ENCODE measurements at regions not wholly inside any gene's neighbourhood (a gene's known extent, or its start where the extent isn't known, plus 50 kb on each side); places are given as distances from the start of the nearest gene placed in this dataset.
"Not testable (repeated sequence)": the region's sequence is repeated elsewhere in the genome, so short reads cannot be mapped to it uniquely, and the experiment has no call there.

DNA sequence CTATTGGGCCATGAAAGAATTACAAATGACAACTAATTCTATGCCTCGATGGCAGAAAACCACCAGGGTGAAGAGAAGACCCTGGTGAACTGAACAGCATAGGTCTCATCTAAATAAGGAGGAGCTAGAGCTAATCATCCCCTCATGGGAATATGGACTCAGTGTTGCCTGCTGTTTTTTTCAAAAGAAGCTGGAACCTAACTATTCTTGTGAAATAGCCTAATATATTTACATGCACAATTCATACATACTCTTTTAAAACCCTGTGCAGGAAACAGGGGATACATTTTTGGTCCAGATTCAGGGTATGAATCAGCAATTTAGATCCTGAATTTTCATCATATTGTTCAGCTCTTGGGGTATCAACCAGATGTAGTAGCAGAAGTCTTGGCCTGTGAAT lies 560.6 kb downstream of the TOX3 start:
- peaks cover 3% of the 10 kb centered on the region for H3K27me3 ChIP-seq (ENCODE audit: insufficient read depth, low read length)
- no peaks in the 10 kb centered on the region for H3K36me3 ChIP-seq (ENCODE audit: insufficient read depth, low read length)
- H3K4me3 ChIP-seq (ENCODE audit: low read length) = no peak overlapping the region
- H3K4me1 ChIP-seq (ENCODE audit: insufficient read depth, low read length) = no peaks in the 10 kb centered on the region
- no peak overlapping the region for H2AFZ ChIP-seq (ENCODE audit: low read depth, low read length)
- H3K9me3 ChIP-seq (ENCODE audit: low read length) = no peaks in the 10 kb centered on the region

DNA sequence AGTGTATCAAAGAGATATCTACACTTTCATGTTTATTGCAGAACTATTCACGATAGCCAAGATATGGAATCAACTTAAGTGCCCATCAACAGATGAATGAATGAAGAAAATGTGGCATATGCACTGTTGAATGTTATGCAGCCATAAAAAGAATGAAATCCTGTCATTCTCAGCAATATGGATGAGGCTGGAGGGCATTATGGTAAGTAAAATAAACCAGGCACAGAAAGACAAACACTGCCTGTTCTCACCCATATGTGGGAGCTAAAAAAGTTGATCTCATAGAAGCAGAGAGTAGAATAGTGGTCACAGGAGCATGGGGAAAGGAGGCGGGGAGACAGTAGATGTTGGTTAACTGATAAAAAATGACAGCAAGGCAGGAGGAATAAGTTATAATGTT lies 561.8 kb downstream of the TOX3 start:
- Histone ChIP-seq H3K4me3 (ENCODE audit: low read length) (no peak overlapping the region), H3K4me1 (ENCODE audit: insufficient read depth, low read length) (no peaks in the 10 kb centered on the region), H2AFZ (ENCODE audit: low read depth, low read length) (no peak overlapping the region), H3K36me3 (ENCODE audit: insufficient read depth, low read length) (no peaks in the 10 kb centered on the region), H3K27me3 (ENCODE audit: insufficient read depth, low read length) (peaks cover 3% of the 10 kb centered on the region), H3K9me3 (ENCODE audit: low read length) (no peaks in the 10 kb centered on the region)

DNA sequence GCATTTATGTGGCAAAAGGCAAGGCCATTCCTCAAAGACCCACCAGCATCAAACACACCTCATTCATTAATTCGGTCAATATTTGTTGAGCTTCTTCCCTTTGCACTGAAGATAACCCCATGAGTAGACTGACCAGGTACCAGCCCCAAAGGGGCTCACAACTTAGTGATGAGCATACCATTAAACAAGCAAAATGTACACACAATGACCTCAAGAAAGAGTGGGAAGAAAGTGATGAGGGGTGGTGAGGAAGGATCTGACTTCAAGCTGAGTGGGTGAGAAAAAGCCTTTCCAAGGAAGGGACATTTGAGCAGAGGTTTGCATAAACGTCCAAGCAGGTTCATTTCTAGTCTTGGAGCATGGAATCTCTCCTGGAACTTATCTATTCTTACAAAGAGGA lies 562.5 kb downstream of the TOX3 start:
- Histone ChIP-seq H3K36me3 (ENCODE audit: insufficient read depth, low read length) (no peaks in the 10 kb centered on the region), H3K9me3 (ENCODE audit: low read length) (no peaks in the 10 kb centered on the region), H3K4me3 (ENCODE audit: low read length) (no peak overlapping the region), H3K4me1 (ENCODE audit: insufficient read depth, low read length) (no peaks in the 10 kb centered on the region), H2AFZ (ENCODE audit: low read depth, low read length) (no peak overlapping the region), H3K27me3 (ENCODE audit: insufficient read depth, low read length) (peaks cover 3% of the 10 kb centered on the region)

DNA sequence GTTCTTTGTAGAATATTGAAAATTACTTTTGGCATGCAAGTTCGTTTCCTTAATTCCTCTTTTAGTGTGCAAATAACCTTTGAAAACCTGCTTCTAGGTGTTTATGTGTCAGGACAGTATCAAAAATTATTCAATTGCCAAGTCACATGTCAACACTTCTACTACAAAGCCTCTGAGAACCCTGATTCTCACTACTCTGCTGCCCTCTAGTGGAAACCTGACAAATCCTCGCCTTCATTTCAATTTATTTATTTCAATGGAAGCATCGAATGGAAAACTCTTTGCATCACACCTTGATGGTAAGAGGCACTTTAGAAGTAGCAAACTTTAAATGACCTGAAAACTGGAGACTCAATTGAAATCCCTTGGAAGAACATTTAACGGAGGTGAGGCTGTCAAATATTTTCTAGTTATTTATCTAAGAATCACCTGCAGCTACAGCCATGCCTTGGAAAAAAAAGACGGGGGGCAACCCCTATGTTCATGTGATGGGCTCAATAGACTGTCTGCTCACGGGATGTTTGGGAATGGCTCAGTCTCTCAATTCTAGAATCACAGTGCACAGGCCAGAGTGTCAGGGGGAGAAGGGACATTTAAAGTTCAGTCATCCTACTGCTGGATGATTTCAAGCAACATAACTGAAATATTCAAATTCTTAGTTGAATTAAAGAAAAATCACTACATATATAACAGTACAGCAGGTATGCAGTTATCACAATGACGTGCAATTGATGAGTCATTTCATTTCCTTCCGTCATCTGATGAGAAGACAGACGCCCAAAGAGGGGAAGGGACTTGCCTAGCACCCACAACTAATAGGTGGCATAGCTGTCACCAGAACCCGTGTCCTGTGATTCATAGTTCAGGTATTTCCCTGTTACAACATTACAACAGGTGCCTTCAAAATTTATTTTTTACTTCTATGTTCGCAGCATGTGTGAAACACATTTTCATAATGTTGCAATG lies 563.9 kb downstream of the TOX3 start:
- Histone ChIP-seq H3K36me3 (ENCODE audit: insufficient read depth, low read length) (no peaks in the 10 kb centered on the region), H2AFZ (ENCODE audit: low read depth, low read length) (no peak overlapping the region), H3K27me3 (ENCODE audit: insufficient read depth, low read length) (peaks cover 3% of the 10 kb centered on the region), H3K9me3 (ENCODE audit: low read length) (no peaks in the 10 kb centered on the region), H3K4me1 (ENCODE audit: insufficient read depth, low read length) (no peaks in the 10 kb centered on the region), H3K4me3 (ENCODE audit: low read length) (no peak overlapping the region)

GRCh38 chr16:51981725-51982124 lies 565.2 kb downstream of the TOX3 start:
- Histone ChIP-seq H3K4me3 (ENCODE audit: low read length) (no peak overlapping the region), H3K27me3 (ENCODE audit: insufficient read depth, low read length) (peaks cover 3% of the 10 kb centered on the region), H3K36me3 (ENCODE audit: insufficient read depth, low read length) (no peaks in the 10 kb centered on the region), H3K9me3 (ENCODE audit: low read length) (no peaks in the 10 kb centered on the region), H3K4me1 (ENCODE audit: insufficient read depth, low read length) (no peaks in the 10 kb centered on the region), H2AFZ (ENCODE audit: low read depth, low read length) (no peak overlapping the region)

GRCh38 chr16:51977506-51977905 lies 569.4 kb downstream of the TOX3 start:
- H3K36me3 ChIP-seq (ENCODE audit: insufficient read depth, low read length); H3K9me3 ChIP-seq (ENCODE audit: low read length); H3K4me1 ChIP-seq (ENCODE audit: insufficient read depth, low read length); H2AFZ ChIP-seq (ENCODE audit: low read depth, low read length); H3K4me3 ChIP-seq (ENCODE audit: low read length); H3K27me3 ChIP-seq (ENCODE audit: insufficient read depth, low read length): not testable (repeated sequence)

GRCh38 chr16:51971184-51971583 lies 575.8 kb downstream of the TOX3 start:
- no peak overlapping the region for H2AFZ ChIP-seq (ENCODE audit: low read depth, low read length)
- H3K4me3 ChIP-seq (ENCODE audit: low read length) = no peak overlapping the region
- H3K27me3 ChIP-seq (ENCODE audit: insufficient read depth, low read length) = no peaks in the 10 kb centered on the region
- H3K36me3 ChIP-seq (ENCODE audit: insufficient read depth, low read length) = no peaks in the 10 kb centered on the region
- H3K9me3 ChIP-seq (ENCODE audit: low read length) = no peaks in the 10 kb centered on the region
- peaks cover 2% of the 10 kb centered on the region for H3K4me1 ChIP-seq (ENCODE audit: insufficient read depth, low read length)

DNA sequence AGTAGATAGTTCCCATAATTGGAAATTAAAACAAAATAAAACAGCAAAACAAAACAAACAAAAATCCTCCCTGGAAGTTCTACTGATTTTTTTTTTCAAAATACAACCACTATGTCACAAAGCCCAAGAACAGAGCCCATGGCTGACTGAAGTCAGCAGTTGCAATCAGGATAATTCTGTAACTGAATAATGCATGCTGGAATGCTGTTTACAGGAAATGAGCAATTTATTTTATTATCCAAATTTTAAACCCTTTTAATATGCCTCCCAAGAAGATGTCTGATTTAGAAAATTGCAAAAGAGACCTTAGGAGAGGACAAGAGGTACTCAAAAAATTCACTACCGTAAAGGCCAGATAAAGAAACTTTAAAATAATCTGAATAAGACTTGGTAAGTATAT lies 578.2 kb downstream of the TOX3 start:
- peaks cover 1% of the 10 kb centered on the region for H3K27me3 ChIP-seq (ENCODE audit: insufficient read depth, low read length)
- no peaks in the 10 kb centered on the region for H3K9me3 ChIP-seq (ENCODE audit: low read length)
- no peak overlapping the region for H2AFZ ChIP-seq (ENCODE audit: low read depth, low read length)
- H3K4me1 ChIP-seq (ENCODE audit: insufficient read depth, low read length) = peaks cover 2% of the 10 kb centered on the region
- no peak overlapping the region for H3K4me3 ChIP-seq (ENCODE audit: low read length)
- no peaks in the 10 kb centered on the region for H3K36me3 ChIP-seq (ENCODE audit: insufficient read depth, low read length)

- peaks cover 3% of the 10 kb centered on the region for H3K27me3 ChIP-seq (ENCODE audit: insufficient read depth, low read length)
- H3K9me3 ChIP-seq (ENCODE audit: low read length) = no peaks in the 10 kb centered on the region
- peaks cover 2% of the 10 kb centered on the region for H3K4me1 ChIP-seq (ENCODE audit: insufficient read depth, low read length)
- no peak overlapping the region for H2AFZ ChIP-seq (ENCODE audit: low read depth, low read length)
- H3K36me3 ChIP-seq (ENCODE audit: insufficient read depth, low read length) = no peaks in the 10 kb centered on the region
- H3K4me3 ChIP-seq (ENCODE audit: low read length) = no peak overlapping the region
These were observed 579.3 kb downstream of the TOX3 start for GRCh38 chr16:51967646-51968045.

GRCh38 chr16:51960931-51961330 lies 586.0 kb downstream of the TOX3 start:
- no peaks in the 10 kb centered on the region for H3K36me3 ChIP-seq (ENCODE audit: insufficient read depth, low read length)
- no peak overlapping the region for H3K4me3 ChIP-seq (ENCODE audit: low read length)
- no peaks in the 10 kb centered on the region for H3K9me3 ChIP-seq (ENCODE audit: low read length)
- no peaks in the 10 kb centered on the region for H3K4me1 ChIP-seq (ENCODE audit: insufficient read depth, low read length)
- H3K27me3 ChIP-seq (ENCODE audit: insufficient read depth, low read length) = peaks cover 7% of the 10 kb centered on the region
- no peak overlapping the region for H2AFZ ChIP-seq (ENCODE audit: low read depth, low read length)

DNA sequence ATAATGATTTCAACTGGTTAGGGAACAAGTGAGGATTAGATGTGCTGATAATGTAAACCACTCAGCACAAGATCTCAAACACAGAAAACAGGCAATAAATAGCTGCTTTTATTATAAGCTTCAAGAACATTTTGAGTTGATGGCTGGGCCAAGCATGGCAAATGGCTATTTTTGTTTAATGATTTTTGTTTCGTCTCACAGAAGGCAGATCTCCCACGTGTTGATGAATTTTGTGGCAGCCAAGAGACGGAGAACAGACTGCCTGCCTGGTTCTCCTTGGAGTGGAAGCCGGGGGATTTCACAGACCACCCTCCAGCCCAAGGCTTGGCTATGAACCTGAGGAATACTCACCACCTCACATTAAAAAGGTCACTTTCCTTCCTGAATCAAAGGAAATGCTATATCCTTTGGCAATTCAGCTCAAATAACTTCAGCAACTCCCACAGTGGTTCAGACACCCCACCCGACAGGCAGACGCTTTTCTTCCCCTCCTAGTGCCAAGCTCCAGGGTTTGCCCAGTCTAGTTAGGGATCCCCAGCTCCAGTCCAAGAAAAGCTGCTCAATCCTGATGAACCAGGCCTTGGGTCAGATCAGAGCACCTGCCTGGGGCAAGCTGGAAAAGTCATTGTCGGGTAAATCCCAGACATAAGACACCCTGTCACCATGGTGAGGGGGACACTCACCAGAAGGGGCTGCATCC lies 593.5 kb downstream of the TOX3 start:
- peaks cover 4% of the 10 kb centered on the region for H3K27me3 ChIP-seq (ENCODE audit: insufficient read depth, low read length)
- H2AFZ ChIP-seq (ENCODE audit: low read depth, low read length) = no peak overlapping the region
- no peaks in the 10 kb centered on the region for H3K36me3 ChIP-seq (ENCODE audit: insufficient read depth, low read length)
- no peaks in the 10 kb centered on the region for H3K9me3 ChIP-seq (ENCODE audit: low read length)
- no peak overlapping the region for H3K4me3 ChIP-seq (ENCODE audit: low read length)
- H3K4me1 ChIP-seq (ENCODE audit: insufficient read depth, low read length) = no peaks in the 10 kb centered on the region

GRCh38 chr16:51952500-51952899 lies 594.4 kb downstream of the TOX3 start:
- H3K4me1 ChIP-seq (ENCODE audit: insufficient read depth, low read length) = no peaks in the 10 kb centered on the region
- H3K27me3 ChIP-seq (ENCODE audit: insufficient read depth, low read length) = peaks cover 4% of the 10 kb centered on the region
- no peaks in the 10 kb centered on the region for H3K36me3 ChIP-seq (ENCODE audit: insufficient read depth, low read length)
- no peak overlapping the region for H2AFZ ChIP-seq (ENCODE audit: low read depth, low read length)
- no peak overlapping the region for H3K4me3 ChIP-seq (ENCODE audit: low read length)
- H3K9me3 ChIP-seq (ENCODE audit: low read length) = no peaks in the 10 kb centered on the region

DNA sequence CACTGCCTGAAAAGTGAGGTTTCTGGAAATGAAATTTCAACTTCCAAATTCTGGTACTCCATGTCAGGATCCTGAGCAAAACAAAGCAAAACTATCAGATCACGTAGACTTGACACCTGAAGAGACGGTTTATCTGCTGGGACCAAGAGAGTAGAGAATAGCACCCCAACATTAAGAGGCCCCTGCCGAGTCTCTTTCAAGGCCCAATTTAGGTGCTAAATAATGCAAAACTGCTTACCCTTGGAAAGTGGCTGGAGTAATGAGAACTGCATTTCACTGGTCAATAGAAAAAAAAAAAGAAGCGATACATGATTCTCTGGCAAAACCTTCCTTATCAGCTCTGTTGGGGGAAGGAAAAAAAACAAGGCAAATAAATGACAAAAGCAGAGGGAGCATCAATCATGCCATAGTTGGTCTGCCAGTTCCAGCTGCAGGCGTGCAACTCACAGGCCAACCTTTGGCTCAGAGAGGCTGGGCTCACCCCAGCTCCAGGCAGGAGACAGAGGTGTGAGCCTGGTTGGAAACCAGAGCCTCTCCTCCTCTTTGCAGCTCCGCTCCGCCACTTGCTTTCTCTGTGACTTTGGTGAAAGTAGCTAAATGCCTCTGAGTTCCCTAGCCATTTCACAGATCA lies 595.2 kb downstream of the TOX3 start:
- H3K4me3 ChIP-seq (ENCODE audit: low read length) = no peak overlapping the region
- H3K4me1 ChIP-seq (ENCODE audit: insufficient read depth, low read length) = no peaks in the 10 kb centered on the region
- H3K27me3 ChIP-seq (ENCODE audit: insufficient read depth, low read length) = peaks cover 4% of the 10 kb centered on the region
- no peaks in the 10 kb centered on the region for H3K9me3 ChIP-seq (ENCODE audit: low read length)
- H3K36me3 ChIP-seq (ENCODE audit: insufficient read depth, low read length) = no peaks in the 10 kb centered on the region
- no peak overlapping the region for H2AFZ ChIP-seq (ENCODE audit: low read depth, low read length)

Measured in neuron (in vitro differentiated cells).